ENCODE measurements at regions not wholly inside any gene's neighbourhood (a gene's known extent, or its start where the extent isn't known, plus 50 kb on each side); places are given as distances from the start of the nearest gene placed in this dataset.

DNA sequence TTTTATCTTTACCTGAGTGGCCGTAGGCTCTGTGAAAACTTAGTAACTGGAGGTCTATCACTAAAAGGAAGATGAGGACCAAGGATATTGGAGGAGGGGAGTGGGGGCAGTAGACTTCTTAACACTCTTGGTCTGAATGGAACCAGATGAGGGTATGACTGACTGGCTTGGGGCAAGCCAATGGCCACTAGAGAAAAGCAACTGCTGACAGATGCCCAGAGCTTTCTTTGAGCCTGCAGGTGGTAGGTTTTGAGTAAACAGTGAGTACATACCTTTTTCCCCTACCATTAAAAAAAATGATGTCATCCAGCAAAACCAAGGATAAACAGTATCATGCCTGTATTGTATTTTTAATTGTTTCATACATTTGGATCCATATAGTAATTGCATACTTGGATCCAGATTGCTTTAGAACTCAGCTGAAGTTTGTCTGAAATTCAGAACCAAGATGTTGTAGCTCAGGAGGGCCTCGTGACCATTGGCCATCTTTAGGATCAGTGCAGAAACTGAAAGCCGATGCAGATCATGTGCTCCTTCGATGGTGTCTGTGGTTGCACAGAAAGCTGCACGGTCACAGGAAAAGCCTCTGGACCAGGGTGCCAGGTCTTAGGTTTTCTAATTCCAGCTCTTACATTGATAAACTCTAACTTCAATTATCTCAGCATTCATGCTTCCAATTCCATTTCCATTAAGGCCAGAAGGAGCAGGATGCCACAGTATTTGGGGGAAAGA lies 131.0 kb downstream of the PDGFRA start:
- DNase-seq: no peak

DNA sequence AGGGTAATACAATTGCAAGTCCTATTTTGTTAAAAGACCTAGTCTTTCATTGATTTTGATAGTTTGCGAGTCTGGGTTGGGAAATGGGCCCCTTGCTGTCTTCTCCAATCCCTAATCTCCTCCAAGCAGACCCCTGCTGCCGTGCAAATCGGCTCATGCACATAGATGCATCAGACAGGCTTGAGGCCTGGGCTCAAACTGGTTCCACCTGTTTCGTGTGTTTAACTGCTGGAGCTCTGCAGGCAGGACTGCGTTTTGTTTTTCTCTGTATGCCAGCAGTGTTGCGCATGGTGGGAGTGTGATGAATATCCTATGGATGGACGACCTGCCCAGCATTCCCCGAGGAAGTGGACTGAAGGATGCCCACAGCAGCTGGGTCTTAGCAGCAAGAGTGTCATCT lies 133.9 kb downstream of the PDGFRA start:
- DNase-seq: no peak

DNA sequence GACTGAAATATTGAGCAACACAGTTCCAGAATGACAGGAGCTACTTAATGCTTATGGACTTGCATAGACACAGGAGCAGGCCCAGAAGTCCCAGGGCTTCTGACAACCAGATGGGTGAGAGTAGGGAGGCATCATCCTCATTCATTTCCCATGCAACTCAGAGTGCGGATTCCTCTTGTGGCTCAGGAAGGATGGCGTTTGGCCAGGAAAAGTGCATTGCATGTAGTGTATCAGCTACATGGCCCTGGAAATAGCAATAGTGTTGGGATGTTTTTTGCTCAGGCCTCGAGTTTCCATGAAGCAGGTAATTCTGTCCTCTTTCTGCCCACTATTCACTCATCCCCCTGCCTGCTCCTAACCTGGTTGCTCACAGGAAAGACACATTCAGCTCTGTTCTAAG lies 136.6 kb downstream of the PDGFRA start:
- no peak for DNase-seq

DNA sequence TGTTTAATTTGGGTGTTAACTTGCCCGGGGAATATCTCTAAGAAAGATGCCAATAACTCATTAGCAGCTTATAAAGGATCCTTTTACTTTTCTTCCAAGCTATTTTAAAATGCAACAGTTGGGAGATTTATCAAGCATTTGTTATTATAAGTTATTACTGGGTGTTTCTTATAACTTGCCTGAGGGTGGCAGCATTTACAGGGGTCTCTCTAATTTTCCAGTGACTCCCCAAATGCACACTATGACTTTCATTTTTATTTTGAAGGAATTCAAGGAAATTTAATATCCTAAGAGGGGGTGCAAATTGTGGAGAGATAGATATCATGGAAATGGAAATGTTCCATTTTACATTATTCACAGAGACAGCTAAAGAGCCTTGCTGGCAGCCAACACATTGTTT lies 138.0 kb downstream of the PDGFRA start:
- DNase-seq: no peak

DNA sequence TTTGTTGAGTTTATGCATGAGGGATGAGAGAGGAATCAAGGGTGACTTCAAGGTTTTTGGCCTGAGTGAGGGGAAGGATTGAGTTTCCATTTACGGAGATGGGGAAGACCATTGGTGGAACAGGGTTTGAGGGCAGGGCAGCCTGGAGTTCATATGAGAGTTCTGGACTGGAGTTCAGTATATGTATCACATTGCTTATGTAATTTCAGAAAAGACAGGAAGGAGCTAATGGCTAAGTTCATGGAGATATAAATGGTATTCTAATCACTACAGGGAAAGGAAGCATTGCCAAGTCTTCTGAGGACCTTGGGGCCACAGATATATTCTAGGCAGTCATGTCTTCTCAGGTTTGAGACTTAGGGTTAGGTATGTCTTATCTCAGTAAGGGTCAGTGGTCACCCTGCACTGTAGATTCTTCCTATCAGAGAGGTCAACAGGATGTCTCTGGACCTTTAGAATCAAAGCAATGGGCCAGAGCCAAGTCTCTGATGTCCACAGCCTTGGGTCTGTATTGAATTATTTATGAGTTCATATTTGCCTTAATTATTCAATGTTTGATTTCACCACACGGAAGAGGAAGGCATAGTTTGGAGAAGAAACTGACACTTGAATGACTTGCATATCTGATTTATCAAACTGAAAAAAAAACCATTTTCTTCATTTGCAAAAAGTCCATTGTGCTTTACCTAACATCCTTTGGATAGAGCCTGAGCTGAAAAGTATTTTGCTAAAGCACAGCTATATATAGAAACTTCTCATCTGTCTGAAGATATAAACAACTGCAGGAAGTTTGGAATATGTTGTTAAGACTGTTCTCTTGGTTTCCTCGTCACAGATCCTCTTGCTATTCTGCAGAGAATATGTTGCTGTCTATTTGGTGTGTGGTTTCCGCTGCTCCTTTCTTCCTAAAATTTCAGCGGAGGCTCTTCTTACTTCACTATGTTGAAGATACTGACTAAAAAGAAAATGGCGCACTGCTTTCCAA lies 139.5 kb downstream of the PDGFRA start:
- DNase-seq: no peak

DNA sequence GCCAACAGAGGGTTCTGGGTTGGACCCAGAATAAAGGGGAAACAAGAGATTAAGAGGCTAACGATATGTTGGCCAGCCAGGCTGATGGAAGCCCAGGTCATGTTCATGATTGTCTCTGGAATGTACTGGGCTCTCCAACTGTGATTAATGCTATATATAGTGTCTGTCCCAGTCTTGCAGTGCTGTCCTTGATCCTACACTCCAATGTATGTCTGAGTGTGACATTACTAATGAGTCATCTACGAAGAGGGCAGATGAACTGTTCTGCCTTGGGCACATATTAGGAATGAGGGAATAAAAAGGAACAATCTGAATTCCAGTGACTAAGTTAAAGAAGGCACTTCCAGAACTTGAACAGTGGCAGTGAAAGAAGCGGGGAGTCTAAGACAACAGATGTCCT lies 142.1 kb downstream of the PDGFRA start:
- DNase-seq: no peak

DNA sequence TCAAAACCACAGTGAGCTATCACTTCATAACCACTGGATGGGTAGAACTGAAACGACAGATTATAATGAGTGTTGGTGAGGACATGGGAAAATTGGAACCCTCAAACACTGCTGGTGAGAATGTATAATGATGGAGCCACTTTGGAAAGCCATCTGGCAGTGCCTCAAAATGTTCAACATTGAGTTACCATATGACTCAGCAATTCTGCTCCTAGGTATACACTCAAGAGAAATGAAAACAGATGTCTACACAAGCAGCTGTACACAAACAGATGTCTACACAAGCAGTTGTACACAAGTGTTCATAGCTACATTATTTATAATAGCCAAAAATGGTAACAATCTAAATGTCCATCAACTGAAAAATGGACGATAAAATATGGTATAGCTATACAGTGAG lies 143.9 kb downstream of the PDGFRA start:
- DNase-seq: no peak

DNA sequence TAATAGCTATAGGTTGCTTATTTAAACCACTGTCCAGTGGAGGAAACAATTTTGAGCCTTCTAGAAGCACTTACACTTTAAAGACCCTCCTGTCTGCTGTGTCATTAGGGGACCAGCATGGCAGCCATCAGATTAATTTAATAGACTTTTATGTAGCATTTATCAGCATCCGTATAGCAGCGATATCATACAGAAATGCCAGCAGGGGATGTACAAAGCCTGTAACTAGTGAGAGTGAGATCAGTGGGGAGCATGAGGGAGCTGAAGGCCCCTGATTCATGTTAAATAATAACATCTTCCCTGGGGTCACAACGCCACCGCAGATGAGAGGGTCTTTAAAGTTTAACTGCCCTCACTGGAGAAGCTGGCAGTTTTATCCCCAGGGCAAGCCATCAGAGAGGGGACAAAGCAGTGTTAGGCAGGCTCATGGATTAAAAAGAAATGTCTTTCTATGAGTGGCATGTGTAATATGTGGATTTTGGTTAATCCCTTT lies 144.7 kb downstream of the PDGFRA start:
- no peak for DNase-seq

DNA sequence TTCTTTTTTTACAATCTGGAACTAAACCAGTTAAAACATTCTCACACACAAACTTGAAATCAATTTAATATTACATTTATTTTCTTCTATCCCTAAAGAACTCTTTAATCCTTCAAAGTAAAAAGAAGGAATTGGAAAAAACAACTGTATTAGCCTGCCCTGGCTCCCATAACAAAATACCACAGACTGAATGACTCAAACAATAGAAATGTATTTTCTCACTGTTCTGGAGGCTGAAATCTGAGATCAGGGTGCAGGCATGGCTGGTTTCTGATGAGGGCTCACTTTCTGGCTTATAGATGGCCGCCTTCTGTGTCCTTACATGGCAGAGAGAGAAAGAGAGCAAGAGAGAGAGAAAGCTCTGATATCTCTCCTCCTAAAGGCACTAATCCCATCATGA lies 149.4 kb downstream of the PDGFRA start:
- no peak for DNase-seq

DNA sequence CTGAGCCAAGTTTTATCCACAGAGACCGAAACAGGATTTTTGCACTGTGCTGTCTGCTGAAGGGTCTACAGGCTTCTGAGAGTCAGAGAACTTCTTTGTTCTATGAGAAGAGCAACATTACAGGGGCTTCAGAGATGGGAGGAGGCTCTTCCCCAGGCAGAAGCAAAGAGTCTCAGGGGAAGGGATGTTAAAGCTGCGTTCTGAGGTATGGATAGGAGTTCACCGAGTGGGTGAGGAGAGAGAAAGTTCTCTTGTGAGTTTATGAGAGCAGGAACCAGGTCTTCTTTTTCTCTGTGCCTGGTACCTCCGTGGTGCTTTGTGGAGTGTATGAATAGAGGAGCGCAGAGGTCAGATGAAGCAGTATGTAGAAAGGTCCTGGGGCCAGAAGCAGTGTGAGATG lies 155.1 kb downstream of the PDGFRA start:
- no peak for DNase-seq

DNA sequence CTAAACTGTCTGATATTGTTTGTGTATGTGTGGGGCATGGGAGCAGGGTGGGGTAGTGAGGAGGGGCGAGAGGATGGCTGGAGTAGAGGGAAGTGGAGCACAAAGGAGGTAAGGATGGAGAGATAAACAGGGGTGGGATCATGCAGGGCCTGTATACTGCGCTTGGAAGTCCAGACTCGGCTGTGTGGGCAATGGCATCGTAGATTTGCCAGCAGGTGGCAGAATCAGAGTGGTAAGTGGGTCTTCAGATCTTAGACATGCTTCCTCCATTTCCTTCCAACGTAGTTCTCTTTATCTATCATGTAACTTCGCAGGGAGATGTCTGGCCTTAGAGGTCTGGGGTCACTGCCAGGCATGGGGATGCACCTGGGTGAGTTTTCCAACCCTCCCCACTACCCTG lies 155.5 kb downstream of the PDGFRA start:
- DNase-seq: peak; percentile 13

DNA sequence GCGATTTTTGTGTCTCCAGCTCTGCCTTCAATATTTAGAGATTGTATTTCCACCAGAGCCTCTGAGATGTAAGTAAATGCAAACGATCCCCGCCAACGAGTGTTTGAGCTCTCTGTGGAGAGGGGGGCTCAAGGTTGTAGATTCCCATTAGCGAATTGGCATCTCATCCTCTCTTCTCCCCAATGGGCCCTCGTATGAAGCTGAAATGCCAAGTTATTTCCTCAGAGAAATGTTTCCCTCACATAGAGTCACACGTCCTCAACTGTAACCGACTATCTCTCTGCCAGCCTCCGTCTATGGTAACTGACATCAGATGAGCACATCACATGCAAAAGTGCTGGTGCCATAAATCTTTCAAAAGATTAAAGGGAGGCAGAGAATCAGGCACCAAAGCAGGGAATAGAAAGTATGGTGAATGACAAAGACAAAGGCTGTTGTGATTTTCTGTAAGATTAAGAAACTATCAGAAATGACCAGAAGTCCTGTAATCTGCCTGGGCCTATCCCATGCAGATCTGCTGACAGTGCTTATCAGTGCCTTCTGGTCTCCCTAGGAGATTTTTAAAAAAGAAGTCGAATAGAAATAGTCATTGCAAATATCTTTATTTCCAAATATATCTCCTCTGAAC lies 157.1 kb downstream of the PDGFRA start:
- DNase-seq: no peak

DNA sequence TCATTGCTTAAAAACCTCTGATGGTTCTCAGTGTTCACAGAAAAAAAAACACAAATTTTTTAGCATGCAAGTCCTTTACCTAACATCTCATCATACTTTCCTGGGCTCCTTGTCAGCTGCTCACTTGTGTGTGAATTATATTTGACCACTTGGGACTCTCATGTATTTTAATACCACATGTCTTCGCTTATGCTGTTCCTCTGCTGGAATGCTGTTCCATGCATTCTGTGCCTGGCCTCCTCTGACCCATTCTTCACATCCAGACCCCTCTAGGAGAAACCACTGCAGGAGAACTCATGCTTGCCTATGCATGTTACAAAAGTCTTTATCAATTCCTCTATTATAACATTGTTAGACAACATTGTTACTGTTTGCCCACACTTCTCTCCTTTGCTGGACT lies 157.6 kb downstream of the PDGFRA start:
- no peak for DNase-seq

DNA sequence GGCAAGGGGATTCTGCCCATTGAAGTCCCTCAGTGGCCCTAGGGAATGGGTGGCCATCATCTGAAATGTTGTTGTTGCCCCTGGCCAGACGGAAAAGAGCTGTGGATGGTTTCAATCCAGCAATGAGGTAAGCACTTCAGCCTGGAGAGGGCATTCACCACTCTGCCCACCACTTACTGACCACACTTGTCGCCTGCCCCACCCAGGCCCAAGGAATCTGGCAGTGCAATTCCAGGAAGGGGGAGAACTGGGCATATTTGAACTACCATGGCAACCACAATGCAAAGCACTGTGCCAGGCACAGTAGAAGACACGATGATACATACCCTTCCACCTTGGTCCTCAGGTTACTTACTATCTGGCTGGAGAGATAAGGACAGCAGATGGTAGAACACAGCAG lies 161.6 kb downstream of the PDGFRA start:
- DNase-seq: no peak

DNA sequence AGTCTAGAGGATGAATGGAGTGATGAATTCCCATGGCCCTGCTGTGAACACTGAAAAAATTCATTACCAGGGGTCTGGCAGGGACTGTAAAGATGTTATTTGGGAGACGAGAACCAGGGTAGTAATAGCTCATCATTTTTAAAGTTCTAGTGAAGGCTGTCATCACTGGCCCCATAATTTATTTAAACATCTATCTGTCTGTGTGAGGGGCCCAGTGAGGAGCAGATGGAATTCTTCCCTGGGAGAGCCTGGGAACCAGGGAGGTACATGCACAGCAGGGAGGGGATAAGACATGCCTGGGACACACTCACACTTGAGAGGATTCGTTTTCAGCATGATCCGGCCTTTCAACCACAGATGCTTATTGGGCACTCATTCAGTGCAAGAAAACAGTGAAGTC lies 162.0 kb downstream of the PDGFRA start:
- no peak for DNase-seq

DNA sequence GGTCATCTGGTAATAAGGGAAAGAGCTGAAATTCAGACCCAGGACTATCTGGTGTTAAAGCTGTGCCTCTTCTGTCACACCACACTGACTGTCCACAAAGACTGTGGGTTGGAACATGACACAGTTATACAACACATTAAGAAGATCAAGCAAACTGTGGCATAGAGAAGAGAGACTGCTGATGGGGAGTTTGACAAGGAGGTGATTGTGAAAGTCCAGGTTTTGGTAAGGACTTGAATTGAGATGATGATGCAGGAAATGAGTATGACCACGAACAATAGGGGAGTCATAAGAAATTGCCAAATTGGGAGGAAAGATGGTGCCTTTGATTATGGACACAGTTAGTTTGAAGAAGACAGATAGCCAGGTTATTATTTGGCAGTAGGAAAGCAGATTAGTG lies 163.4 kb downstream of the PDGFRA start:
- no peak for DNase-seq

DNA sequence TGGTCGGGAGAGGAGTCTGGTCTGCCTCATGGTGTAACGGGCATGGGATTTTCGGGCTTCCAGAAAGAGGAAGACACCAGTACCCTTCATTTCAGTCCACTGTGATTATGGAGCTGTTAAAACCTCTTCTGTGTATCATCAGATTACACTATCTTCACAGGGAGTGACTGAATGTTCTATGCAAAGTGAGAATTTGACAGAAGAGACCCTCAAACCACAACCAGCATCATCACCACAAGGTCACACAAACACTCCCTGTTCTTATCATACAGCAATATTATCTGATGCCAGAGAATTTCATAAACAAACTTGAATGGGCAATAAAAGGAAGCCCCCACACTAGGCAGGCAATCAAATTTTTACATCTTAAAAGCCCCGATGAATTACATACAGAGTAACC lies 164.2 kb downstream of the PDGFRA start:
- no peak for DNase-seq

DNA sequence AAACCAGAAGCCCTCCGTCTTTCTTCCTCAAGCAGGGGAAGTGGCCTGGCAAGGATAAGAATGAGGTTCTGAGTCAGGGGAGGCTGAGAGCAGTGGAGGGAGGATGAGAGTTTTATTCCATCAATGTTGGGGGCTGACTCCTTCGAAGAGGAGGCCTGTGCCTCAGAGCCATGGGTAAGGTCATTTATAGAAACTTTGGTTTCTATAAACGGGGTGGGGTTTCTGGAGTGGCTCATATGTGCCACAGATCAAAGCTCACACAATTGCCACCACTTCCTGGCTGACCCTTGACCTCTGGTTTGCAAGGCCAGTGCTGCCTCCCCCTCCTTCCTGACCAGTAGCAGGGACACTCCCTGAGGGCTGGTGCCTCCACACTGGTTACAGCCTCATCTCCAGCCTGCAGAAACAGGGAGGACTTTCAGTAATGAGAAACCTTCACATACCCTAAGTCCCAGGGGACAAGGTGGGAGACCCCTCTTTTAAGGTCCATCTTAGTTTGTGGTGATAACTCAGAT lies 166.0 kb downstream of the PDGFRA start:
- DNase-seq: no peak

DNA sequence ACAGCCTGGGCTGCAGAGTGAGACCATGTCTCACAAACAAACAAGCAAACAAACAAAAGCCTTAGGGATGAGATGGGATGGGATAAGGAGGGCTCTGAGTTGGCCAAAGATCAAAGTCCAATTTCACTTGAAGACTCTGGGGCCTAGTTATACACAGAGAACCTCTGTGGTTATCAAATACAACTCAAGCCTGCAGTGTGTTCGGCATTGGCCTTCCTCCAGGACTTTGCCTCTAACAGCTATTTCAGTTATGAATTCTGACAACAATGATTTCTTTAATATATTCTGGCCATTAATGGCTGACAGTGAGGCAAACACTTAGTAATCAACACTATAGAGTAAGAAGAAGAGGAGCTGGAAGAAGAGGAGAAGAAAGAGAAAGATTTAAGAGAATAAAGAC lies 171.1 kb downstream of the PDGFRA start:
- DNase-seq: no peak

DNA sequence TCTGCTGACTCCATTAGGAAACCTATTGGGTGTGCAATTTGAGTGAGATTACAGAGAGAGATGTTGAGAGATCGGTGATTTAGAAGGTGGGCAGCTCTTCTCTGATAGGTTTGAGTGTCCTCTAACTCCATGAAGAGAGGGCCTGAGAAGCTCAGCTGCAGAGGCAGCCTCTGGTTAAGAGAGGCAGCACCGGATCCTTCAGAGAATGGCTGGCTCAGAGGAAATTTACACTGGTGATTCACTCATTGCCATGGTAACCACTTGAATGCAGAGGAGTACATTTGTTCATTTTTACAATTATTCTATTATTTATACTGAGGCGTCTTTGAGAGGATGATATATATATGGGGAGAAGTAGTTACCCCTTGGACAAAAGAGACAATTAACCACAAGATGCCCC lies 171.7 kb downstream of the PDGFRA start:
- peak; percentile 40 for DNase-seq

DNA sequence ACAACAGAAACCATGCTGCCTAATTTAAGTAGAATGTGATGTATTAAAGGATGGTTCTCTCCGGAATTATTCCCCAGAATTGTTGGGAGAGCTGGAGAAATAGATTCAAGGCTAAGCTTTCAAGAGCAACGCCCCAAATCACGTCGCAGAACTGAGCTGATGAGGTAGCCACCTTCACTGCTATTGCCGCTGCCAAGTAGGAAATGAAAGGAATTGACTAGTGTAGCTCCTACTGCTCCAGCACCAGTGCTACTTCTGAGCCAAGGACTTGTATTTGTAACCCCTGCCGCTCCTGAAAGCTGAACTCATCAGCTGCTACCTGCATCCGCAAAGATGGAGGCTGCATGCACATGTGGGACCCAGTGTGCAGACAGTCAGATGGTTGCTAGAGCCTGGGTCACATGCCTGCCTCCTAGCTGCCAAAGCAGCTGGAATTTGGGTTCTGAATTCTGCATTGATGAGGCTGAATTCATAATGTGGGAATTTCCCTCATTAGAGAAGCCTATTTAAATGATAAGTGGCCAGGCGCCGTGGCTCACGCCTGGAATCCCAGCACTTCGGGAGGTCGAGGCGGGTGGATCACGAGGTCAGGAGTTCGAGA lies 173.9 kb downstream of the PDGFRA start:
- DNase-seq: no peak

DNA sequence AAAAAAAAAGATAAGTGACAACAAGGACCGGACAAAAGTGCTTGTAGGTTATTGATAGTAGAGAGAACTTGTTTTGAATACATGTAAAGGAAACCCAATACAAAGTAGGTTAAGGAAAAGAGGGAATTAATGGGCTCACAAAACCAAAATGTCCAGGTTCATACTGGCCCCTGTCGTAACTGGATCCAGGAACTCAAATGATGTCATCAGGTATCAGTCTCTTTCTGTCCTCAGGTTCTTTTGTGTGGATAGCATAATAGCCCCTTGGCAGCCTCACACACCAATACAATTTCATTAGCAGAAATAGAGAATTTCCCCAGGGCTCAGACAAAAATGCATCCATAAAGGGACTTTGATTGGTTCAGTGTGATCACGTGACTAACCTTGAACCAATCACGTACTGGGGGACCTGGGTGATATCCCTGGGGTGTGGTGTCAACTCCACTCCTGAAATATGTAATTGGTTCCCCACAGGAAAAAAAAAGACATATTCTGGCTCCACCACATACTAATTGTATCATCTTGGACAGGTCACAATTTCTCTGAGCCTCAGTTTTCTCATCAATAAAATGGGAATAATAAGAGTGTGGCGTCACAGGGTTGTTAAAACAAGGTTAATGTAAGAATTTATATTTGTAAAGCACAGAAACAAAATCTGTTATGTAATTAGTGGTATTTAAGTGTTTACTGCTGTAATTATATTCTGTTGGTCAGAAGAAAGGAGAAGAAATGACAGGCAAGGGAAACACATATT lies 174.8 kb downstream of the PDGFRA start:
- DNase-seq: no peak
